NB4 (cell line): ENCODE measurements at regions not wholly inside any gene's neighbourhood (a gene's known extent, or its start where the extent isn't known, plus 50 kb on each side); places are given as distances from the start of the nearest gene placed in this dataset.

ENCODE experiments used
- CTCF ChIP-seq: IDR thresholded peaks from one replicate; pipeline ENCODE4 v1.5.1; 2012; ENCODE audit warnings: low read depth, low read length
- POLR2A ChIP-seq: IDR thresholded peaks from 2 replicates; pipeline ENCODE4 v1.6.1; 2011; ENCODE audit warnings: mild to moderate bottlenecking; ENCODE audit not compliant: insufficient read length; ENCODE audit errors: extremely low read depth

DNA sequence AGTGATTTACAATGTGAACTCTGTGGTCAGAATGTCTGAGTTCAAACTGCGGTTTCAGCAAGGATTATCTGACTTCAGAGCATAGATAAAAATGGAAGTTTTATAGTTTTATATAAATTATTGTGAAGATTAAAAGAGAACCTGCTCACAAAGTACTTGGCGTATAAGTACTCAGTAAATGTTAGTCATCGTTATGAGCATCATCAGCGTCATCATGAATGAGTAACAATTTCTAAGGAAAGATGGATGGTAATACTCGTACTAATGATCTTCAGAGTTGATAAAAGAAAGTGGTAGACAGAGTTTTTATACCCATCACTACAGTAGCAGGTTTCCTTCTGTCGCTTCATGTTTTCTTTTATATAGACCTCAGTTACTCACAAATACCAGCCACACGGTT is 341.8 kb downstream of the RAP2B start:
- TF ChIP-seq CTCF (no peak), POLR2A (no peak)
